ENCODE measurements at regions not wholly inside any gene's neighbourhood (a gene's known extent, or its start where the extent isn't known, plus 50 kb on each side); places are given as distances from the start of the nearest gene placed in this dataset.

GRCh38 chr3:98994128-98994762, 92.8 kb upstream of the DCBLD2 start:
- TF ChIP-seq POLR2A (IDR thresholded peaks at IDR 0.05) = no peak
- peak in 5 of 6 experiments; percentile 52 to 69 (median 59) for TF ChIP-seq CTCF (IDR thresholded peaks at IDR 0.05)

Data from esophagus squamous epithelium (tissue), 4 donors.